SK-N-SH (cell line): ENCODE measurements at regions not wholly inside any gene's neighbourhood (a gene's known extent, or its start where the extent isn't known, plus 50 kb on each side); places are given as distances from the start of the nearest gene placed in this dataset.
"Not testable (repeated sequence)": the region's sequence is repeated elsewhere in the genome, so short reads cannot be mapped to it uniquely, and the experiment has no call there.

ENCODE experiments used
- CTCF ChIA-PET: fragments of 300-600, 350-600 bp; formaldehyde crosslinking; extraction: SDS; loops from one replicate; lab custom pipeline; 2021; lab: Yijun Ruan, JAX
- POLR2A ChIA-PET: fragments of 350-600 bp; sonication (Branson Sonifier 250); formaldehyde crosslinking; extraction: SDS; loops from one replicate; lab custom pipeline; 2020; ENCODE audit warnings: antibody characterized with exemption, inconsistent platforms; lab: Yijun Ruan, JAX
- DNase-seq: peaks from one replicate; pipeline ENCODE4 v3.0.0; 2012
- H2AFZ ChIP-seq: fragments of 200-600 bp; sonication (generic); 2 replicates; pipeline ENCODE4 v1.8.1; 2016; ENCODE audit warnings: antibody characterized with exemption, mild to moderate bottlenecking, low read depth
- H3F3A ChIP-seq: fragments of 200-600 bp; sonication (generic); replicated peaks from 2 replicates; pipeline ENCODE3; 2016; ENCODE audit warnings: antibody characterized with exemption, mild to moderate bottlenecking; ENCODE audit not compliant: insufficient read depth
- H3K27ac ChIP-seq, 2 experiments: fragments of 200-500 bp in 1 of 2; fragments of 200-600 bp in 1 of 2; sonication (Bioruptor generic) in 1 of 2; sonication (generic), shearing (Covaris generic) in 1 of 2; 2 replicates each; pipeline versions ENCODE4 v1.5.1 to v1.6.1; 2014 to 2016; ENCODE audit warnings: low read depth in 2 of 2, inconsistent platforms in 1 of 2, low read length in 1 of 2, mild to moderate bottlenecking in 1 of 2, mixed read lengths in 1 of 2
- H3K27me3 ChIP-seq: fragments of 200-600 bp; sonication (generic), shearing (Covaris generic); 2 replicates; pipeline ENCODE4 v1.6.1; 2016; ENCODE audit warnings: mixed run types; ENCODE audit not compliant: insufficient read depth
- H3K36me3 ChIP-seq, 2 experiments: fragments of 200-500 bp in 1 of 2; fragments of 200-600 bp in 1 of 2; sonication (Bioruptor generic) in 1 of 2; sonication (generic) in 1 of 2; replicated peaks in 1 of 2; 2 replicates each; pipeline versions ENCODE3 to v1.5.1; 2014 to 2016; ENCODE audit warnings: low read length in 1 of 2, mild to moderate bottlenecking in 1 of 2; ENCODE audit not compliant: insufficient read depth in 2 of 2, control insufficient read depth in 1 of 2
- H3K4me1 ChIP-seq, 2 experiments: fragments of 200-500 bp in 1 of 2; fragments of 200-600 bp in 1 of 2; sonication (Bioruptor generic) in 1 of 2; sonication (generic), shearing (Covaris generic) in 1 of 2; 2 replicates each; pipeline versions ENCODE4 v1.5.1 to v1.6.1; 2014 to 2016; ENCODE audit warnings: low read depth in 1 of 2, low read length in 1 of 2, mixed run types in 1 of 2; ENCODE audit not compliant: insufficient read depth in 2 of 2, control insufficient read depth in 1 of 2
- H3K4me2 ChIP-seq: fragments of 200-600 bp; sonication (generic), shearing (Covaris generic); 2 replicates; pipeline ENCODE4 v1.6.1; 2017; ENCODE audit warnings: mixed run types
- H3K4me3 ChIP-seq, 2 experiments: fragments of 200-500 bp in 1 of 2; fragments of 200-600 bp in 1 of 2; sonication (Bioruptor generic) in 1 of 2; sonication (generic), shearing (Covaris generic) in 1 of 2; 2 replicates each; pipeline versions ENCODE4 v1.5.1 to v1.8.1; 2014 to 2016; ENCODE audit warnings: low read depth in 2 of 2, inconsistent platforms in 1 of 2, low read length in 1 of 2, mild to moderate bottlenecking in 1 of 2, mixed read lengths in 1 of 2, moderate library complexity in 1 of 2
- H3K79me2 ChIP-seq: fragments of 200-600 bp; sonication (generic); 2 replicates; pipeline ENCODE4 v1.8.1; 2017; ENCODE audit warnings: mild to moderate bottlenecking; ENCODE audit not compliant: insufficient read depth
- H3K9ac ChIP-seq: fragments of 200-600 bp; sonication (generic); 2 replicates; pipeline ENCODE4 v1.6.1; 2017; ENCODE audit warnings: mixed run types
- H3K9me2 ChIP-seq: fragments of 200-600 bp; sonication (generic); 2 replicates; pipeline ENCODE4 v1.6.1; 2017; ENCODE audit warnings: mixed run types
- H3K9me3 ChIP-seq: fragments of 200-600 bp; sonication (generic); 2 replicates; pipeline ENCODE4 v1.6.1; 2017; ENCODE audit warnings: mixed run types, mild to moderate bottlenecking, moderate library complexity
- H4K20me1 ChIP-seq: fragments of 200-600 bp; sonication (generic); 2 replicates; pipeline ENCODE4 v1.6.1; 2017; ENCODE audit warnings: mild to moderate bottlenecking, mixed run types; ENCODE audit not compliant: insufficient read depth
- ELF1 ChIP-seq: IDR thresholded peaks from 2 replicates; pipeline ENCODE4 v1.4.0; 2012
- FOSL2 ChIP-seq: IDR thresholded peaks from 2 replicates; pipeline ENCODE4 v1.4.0; 2012; ENCODE audit warnings: low read depth, mild to moderate bottlenecking, moderate library complexity, borderline replicate concordance
- GABPA ChIP-seq: IDR thresholded peaks from 2 replicates; pipeline ENCODE4 v1.4.0; 2012; ENCODE audit warnings: low read depth, mild to moderate bottlenecking
- IRF3 ChIP-seq: fragments of 150-350 bp; IDR thresholded peaks from 2 replicates; pipeline ENCODE4 v1.6.1; 2016; ENCODE audit warnings: mild to moderate bottlenecking, low read depth, low read length
- JUND ChIP-seq: IDR thresholded peaks from 2 replicates; pipeline ENCODE4 v1.4.0; 2012
- MEF2A ChIP-seq: IDR thresholded peaks from 2 replicates; pipeline ENCODE4 v1.4.0; 2012; ENCODE audit warnings: low read depth, borderline replicate concordance
- MXI1 ChIP-seq: IDR thresholded peaks from 2 replicates; pipeline ENCODE4 v1.6.1; 2012; ENCODE audit warnings: mild to moderate bottlenecking, low read depth, low read length, improper control_type of control experiment
- NFIC ChIP-seq: IDR thresholded peaks from 2 replicates; pipeline ENCODE4 v1.4.0; 2012; ENCODE audit warnings: borderline replicate concordance
- NRF1 ChIP-seq: IDR thresholded peaks from 2 replicates; pipeline ENCODE4 v1.6.1; 2012; ENCODE audit warnings: low read depth, mild to moderate bottlenecking, low read length
- POLR2AphosphoS5 ChIP-seq: IDR thresholded peaks from 2 replicates; pipeline ENCODE4 v1.6.1; 2012; ENCODE audit warnings: low read depth, low read length
- TAF1 ChIP-seq: IDR thresholded peaks from 2 replicates; pipeline ENCODE4 v1.6.1; 2012; ENCODE audit warnings: low read depth, mild to moderate bottlenecking, low read length, moderate library complexity, borderline replicate concordance
- TCF12 ChIP-seq: IDR thresholded peaks from 2 replicates; pipeline ENCODE4 v1.4.0; 2012
- TEAD4 ChIP-seq: IDR thresholded peaks from 2 replicates; pipeline ENCODE4 v1.4.0; 2012; ENCODE audit warnings: mild to moderate bottlenecking, borderline replicate concordance; ENCODE audit not compliant: insufficient read depth
- YY1 ChIP-seq: IDR thresholded peaks from 2 replicates; pipeline ENCODE4 v1.4.0; 2012; ENCODE audit warnings: low read depth, mild to moderate bottlenecking
- WGBS: methylation state at CpG from one replicate; pipeline ENCODE4 v1.1.6; 2017; ENCODE audit warnings: low lambda C conversion rate; 5-methylcytosine and 5-hydroxymethylcytosine counted together

- H4K20me1 ChIP-seq: no peaks in the 10 kb centered on the region
- H2AFZ ChIP-seq: no peak overlapping the region
- no peaks in the 10 kb centered on the region for H3K9me3 ChIP-seq
- no peaks in the 10 kb centered on the region for H3K9me2 ChIP-seq
- WGBS: 56% methylated on average over 2 of the region's 2 CpGs
- no peak for TF ChIP-seq GABPA
- TF ChIP-seq POLR2AphosphoS5: no peak
- no peak for TF ChIP-seq MXI1
- no peak for TF ChIP-seq FOSL2
- no peak for TF ChIP-seq TAF1
- no peak for TF ChIP-seq ELF1
- TF ChIP-seq JUND: no peak
- TF ChIP-seq TEAD4: no peak
- no peak for TF ChIP-seq MEF2A
- CTCF ChIA-PET: interaction anchor here (0.9 to 1.2 kb wide), 2 partner anchors 199 to 213 kb away, joined by 3 read pairs; no protein-coding TSS in a partner anchor
- no peak for DNase-seq
- no peak overlapping the region for H3K4me2 ChIP-seq
- H3K9ac ChIP-seq: no peak overlapping the region
- H3K27me3 ChIP-seq: no peaks in the 10 kb centered on the region
- H3K79me2 ChIP-seq: no peaks in the 10 kb centered on the region
- H3K36me3 ChIP-seq: no peaks in the 10 kb centered on the region
- no peak overlapping the region for H3K4me3 ChIP-seq
- H3F3A ChIP-seq: no peaks in the 10 kb centered on the region
- H3K4me1 ChIP-seq: peaks cover 4 to 26% of the 10 kb centered on the region in 2 experiments; a peak in 3 of 4 replicates
- POLR2A ChIA-PET: no interaction called here
- no peak overlapping the region for H3K27ac ChIP-seq
Observed at GRCh38 chr11:15848631-15849168, 507.6 kb downstream of the SOX6 start.

GRCh38 chr11:15849257-15849656 is 507.1 kb downstream of the SOX6 start:
- H3K9me2 ChIP-seq: no peaks in the 10 kb centered on the region
- no peak for TF ChIP-seq TCF12
- no peak for TF ChIP-seq NFIC
- no peak for TF ChIP-seq YY1
- no peak for TF ChIP-seq TEAD4
- TF ChIP-seq IRF3: no peak
- TF ChIP-seq POLR2AphosphoS5: no peak
- no peak for TF ChIP-seq FOSL2
- no peak for TF ChIP-seq NRF1
- TF ChIP-seq, all 33 proteins: peak for 0
- POLR2A ChIA-PET: no interaction called here
- H3K4me1 ChIP-seq: peaks cover 0 to 20% of the 10 kb centered on the region in 2 experiments; a peak in 2 of 4 replicates
- H3K36me3 ChIP-seq: no peaks in the 10 kb centered on the region
- no peak overlapping the region for H3K4me2 ChIP-seq
- H3K27me3 ChIP-seq: no peaks in the 10 kb centered on the region
- no peaks in the 10 kb centered on the region for H3F3A ChIP-seq
- no peak overlapping the region for H3K4me3 ChIP-seq
- H3K9me3 ChIP-seq: no peaks in the 10 kb centered on the region
- no peak overlapping the region for H3K9ac ChIP-seq
- H3K79me2 ChIP-seq: no peaks in the 10 kb centered on the region
- H4K20me1 ChIP-seq: no peaks in the 10 kb centered on the region
- DNase-seq: no peak
- WGBS: 77% methylated on average over 4 of the region's 4 CpGs
- H3K27ac ChIP-seq: no peak overlapping the region; a peak in 1 of 4 replicates
- CTCF ChIA-PET: interaction anchor here (0.9 to 1.2 kb wide), 2 partner anchors 200 to 213 kb away, joined by 3 read pairs; no protein-coding TSS in a partner anchor
- no peak overlapping the region for H2AFZ ChIP-seq

GRCh38 chr11:15850335-15850734 is 506.0 kb downstream of the SOX6 start:
- H3K79me2 ChIP-seq, CTCF ChIA-PET, H3K9ac ChIP-seq, H3K9me3 ChIP-seq, H2AFZ ChIP-seq, DNase-seq, H3K9me2 ChIP-seq, H3F3A ChIP-seq, H3K27me3 ChIP-seq, H3K36me3 ChIP-seq, H3K4me2 ChIP-seq, H3K27ac ChIP-seq, H4K20me1 ChIP-seq, H3K4me3 ChIP-seq, H3K4me1 ChIP-seq, POLR2A ChIA-PET: not testable (repeated sequence)
